ENCODE measurements at regions not wholly inside any gene's neighbourhood (a gene's known extent, or its start where the extent isn't known, plus 50 kb on each side); places are given as distances from the start of the nearest gene placed in this dataset.

- WGBS, 2 donors, result 74 to 89% methylated on average over 3 of the region's 3 CpGs
- Histone ChIP-seq H3K27ac (no peak overlapping the region), H3K4me1 (peaks cover 0 to 10% (median 0%) of the 10 kb centered on the region in 9 donors), H3K27me3 (no peaks in the 10 kb centered on the region), H3K9me3 (no peaks in the 10 kb centered on the region), H3K4me3 (no peak overlapping the region), H3K36me3 (no peaks in the 10 kb centered on the region)
- DNase-seq (no peak), ATAC-seq (no peak)
- intact Hi-C loops (cut with DNase I), result no loop called here
- TF ChIP-seq, protein P1, sequence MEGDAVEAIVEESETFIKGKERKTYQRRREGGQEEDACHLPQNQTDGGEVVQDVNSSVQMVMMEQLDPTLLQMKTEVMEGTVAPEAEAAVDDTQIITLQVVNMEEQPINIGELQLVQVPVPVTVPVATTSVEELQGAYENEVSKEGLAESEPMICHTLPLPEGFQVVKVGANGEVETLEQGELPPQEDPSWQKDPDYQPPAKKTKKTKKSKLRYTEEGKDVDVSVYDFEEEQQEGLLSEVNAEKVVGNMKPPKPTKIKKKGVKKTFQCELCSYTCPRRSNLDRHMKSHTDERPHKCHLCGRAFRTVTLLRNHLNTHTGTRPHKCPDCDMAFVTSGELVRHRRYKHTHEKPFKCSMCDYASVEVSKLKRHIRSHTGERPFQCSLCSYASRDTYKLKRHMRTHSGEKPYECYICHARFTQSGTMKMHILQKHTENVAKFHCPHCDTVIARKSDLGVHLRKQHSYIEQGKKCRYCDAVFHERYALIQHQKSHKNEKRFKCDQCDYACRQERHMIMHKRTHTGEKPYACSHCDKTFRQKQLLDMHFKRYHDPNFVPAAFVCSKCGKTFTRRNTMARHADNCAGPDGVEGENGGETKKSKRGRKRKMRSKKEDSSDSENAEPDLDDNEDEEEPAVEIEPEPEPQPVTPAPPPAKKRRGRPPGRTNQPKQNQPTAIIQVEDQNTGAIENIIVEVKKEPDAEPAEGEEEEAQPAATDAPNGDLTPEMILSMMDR (IDR thresholded peaks at IDR 0.05), result no peak
Measured at GRCh38 chr11:130761560-130762220, 154.6 kb downstream of the SNX19 start.

GRCh38 chr11:130762638-130763037 lies 153.6 kb downstream of the SNX19 start:
- Histone ChIP-seq H3K36me3 (no peaks in the 10 kb centered on the region), H3K4me1 (peaks cover 0 to 10% (median 0%) of the 10 kb centered on the region in 9 donors), H3K27ac (no peak overlapping the region), H3K4me3 (no peak overlapping the region), H3K9me3 (peaks cover 0 to 6% (median 0%) of the 10 kb centered on the region in 11 donors), H3K27me3 (no peaks in the 10 kb centered on the region)
- intact Hi-C loops (cut with DNase I), result no loop called here
- 83 to 87% methylated on average over 7 of the region's 7 CpGs for WGBS, 2 donors
- ATAC-seq (peak in 2 of 8 donors; percentile 10 to 44), DNase-seq (no peak)
- TF ChIP-seq, protein P1 (IDR thresholded peaks at IDR 0.05), result no peak

DNA sequence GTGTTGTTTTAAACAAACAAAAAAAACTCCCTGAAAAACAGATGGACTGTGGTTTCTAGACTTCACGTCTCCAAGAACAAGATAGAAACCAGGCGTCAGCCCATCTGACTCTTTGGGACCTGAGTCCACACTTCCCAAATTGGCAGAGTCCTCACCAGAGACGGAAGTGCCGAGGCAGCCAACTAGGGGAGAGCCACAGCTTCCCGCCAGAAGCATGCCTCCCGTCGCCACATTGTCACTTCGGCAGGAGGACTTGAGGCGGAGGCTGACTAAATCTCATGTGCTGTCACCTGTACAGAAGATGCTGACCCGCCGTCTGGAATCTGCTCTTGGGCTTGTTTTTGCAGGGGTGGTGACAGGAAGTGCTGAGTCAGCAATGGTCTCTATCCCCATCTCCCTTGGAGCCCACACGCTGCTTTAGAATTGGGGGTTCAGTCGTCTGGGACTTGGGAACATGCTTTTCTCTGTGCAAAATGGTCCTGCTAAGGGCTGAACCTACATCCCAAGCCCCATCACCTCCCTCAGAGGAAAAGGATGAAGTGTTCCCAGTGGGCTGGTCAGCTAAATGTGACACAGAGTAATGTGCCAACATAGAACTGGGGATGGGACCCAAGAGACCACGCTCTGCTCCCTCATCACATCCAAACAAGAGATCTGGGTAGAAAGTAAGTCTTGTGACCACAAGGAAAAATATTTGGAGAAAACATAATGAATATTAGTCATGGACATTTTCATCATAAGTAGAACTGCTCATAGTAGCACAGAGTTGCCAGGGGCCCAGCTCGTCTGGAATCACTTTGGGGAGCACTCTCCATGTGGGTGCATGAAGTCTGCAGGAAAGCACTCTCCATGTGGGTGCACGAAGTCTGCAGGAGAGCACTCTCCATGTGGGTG lies 152.9 kb downstream of the SNX19 start:
- 85 to 86% methylated on average over 16 of the region's 16 CpGs for WGBS, 2 donors
- intact Hi-C loops (cut with DNase I), result no loop called here
- no peak for DNase-seq
- Histone ChIP-seq H3K36me3 (no peaks in the 10 kb centered on the region), H3K27me3 (no peaks in the 10 kb centered on the region), H3K9me3 (peaks cover 0 to 9% (median 0%) of the 10 kb centered on the region in 11 donors), H3K4me3 (no peak overlapping the region), H3K4me1 (peaks cover 0 to 10% (median 0%) of the 10 kb centered on the region in 9 donors), H3K27ac (no peak overlapping the region)
- peak in 2 of 8 donors; percentile 39 to 48 for ATAC-seq
- TF ChIP-seq, protein P1 (IDR thresholded peaks at IDR 0.05), result no peak

- H3K4me3 ChIP-seq, result no peak overlapping the region
- intact Hi-C loops (cut with DNase I), result no loop called here
- no peak overlapping the region for H3K27ac ChIP-seq
- ATAC-seq (no peak), DNase-seq (no peak)
- TF ChIP-seq, protein P1 (IDR thresholded peaks at IDR 0.05), result no peak
- WGBS, 2 donors, result 84% methylated on average over 8 of the region's 8 CpGs
- peaks cover 0 to 10% (median 0%) of the 10 kb centered on the region in 9 donors for H3K4me1 ChIP-seq
- no peaks in the 10 kb centered on the region for H3K36me3 ChIP-seq
- H3K27me3 ChIP-seq, result no peaks in the 10 kb centered on the region
- peaks cover 0 to 9% (median 0%) of the 10 kb centered on the region in 11 donors for H3K9me3 ChIP-seq
Measured at GRCh38 chr11:130765406-130765805, 150.9 kb downstream of the SNX19 start.

Data from heart right ventricle (tissue), 16 donors.